Astrocyte of the hippocampus (primary cell): ENCODE measurements at regions not wholly inside any gene's neighbourhood (a gene's known extent, or its start where the extent isn't known, plus 50 kb on each side); places are given as distances from the start of the nearest gene placed in this dataset.

Experiments
- DNase-seq: peaks from one replicate; pipeline ENCODE4 v3.0.0; 2011; ENCODE audit warnings: low read depth, low spot score

DNA sequence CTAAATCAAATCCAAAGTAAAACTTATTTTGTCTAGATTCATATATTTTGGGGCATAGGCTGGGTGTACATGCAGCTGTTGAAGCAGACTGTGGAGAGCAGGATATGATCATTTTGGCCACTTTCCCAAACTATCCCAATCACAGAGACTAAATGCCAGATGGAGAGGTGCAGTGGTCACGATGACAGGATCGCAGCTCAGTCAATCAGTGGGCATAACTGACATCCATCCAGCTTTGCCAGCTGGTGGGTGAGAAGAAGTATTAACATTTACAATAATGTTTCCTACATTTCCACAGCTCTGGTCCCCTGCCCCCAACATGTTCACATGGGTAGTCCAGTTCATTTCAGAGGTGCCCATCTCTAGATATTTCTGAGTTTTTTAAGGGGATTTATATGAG is 255.5 kb upstream of the SESN3 start:
- peak; percentile 41 for DNase-seq

DNA sequence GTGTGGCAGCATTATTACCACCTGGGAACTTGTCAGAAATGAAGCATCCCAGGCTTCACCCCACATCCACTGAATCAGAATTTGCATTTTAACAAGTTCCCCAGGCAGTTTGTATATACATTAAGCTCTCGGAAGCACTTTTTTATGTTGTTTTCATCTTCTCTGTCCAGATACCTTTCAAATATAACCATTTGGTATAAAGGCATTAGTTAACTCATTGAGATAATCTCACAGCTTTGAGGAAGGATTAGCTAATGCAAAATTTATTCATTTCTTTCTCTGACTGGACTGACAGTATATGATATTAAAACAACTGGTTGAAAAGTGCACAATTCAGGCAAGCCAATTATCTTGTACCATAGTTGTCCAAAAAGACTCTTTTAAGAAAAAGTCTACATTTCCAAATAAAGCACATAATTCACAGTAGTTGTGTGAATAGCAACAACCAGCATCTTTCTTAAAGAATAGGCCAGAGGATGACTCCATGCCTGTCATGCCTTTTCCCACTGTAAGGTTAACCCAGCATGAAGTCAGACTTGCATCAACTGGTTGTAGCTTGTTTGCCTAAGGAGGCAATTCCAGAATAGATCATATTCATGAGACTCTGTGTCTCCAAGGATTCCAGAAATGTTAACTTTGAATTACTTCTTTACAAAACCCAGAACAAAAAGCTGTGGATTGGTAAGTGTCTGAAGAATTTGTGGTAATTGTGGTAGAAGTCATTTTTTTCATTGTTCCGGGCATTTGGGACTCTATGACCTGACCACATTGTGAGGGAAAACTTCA is 254.3 kb upstream of the SESN3 start:
- peak; percentile 93 for DNase-seq

DNA sequence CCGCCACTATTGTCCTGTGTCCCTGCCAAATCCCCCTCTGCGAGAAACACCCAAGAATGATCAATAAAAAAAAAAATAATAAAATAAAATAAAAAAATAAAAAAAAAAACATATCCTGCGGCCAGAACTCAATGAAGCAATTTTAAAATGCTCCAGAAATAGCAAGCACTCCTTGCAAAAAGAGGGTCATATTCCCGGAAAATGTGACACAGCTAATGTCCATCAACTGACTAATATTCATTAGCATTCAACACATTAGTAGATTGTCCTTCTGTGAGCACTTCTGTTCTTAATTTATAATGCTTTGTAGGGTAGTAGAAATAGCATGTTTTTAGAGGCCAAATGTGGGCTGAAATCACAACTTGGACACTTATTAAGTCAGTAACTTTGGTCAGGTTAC is 252.3 kb upstream of the SESN3 start:
- DNase-seq: peak; percentile 28

DNA sequence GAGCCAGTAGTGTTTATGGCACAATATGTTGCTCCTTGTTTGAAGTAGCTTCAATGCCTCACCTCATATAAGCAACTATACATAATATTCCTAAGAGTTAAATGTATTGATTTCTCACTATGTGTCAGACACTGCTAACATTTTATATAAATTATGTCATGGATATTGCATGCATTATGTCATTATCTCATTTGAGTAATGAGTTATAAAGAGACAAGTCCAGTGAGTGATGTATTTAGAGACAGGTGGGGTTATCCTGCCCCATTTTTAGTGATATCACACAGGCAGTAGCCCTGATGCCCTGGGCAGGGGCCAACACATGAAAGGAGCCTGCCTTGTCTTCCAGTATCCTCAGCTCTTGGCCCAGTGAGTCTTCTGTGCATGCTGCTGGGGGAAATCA is 247.0 kb upstream of the SESN3 start:
- no peak for DNase-seq

DNA sequence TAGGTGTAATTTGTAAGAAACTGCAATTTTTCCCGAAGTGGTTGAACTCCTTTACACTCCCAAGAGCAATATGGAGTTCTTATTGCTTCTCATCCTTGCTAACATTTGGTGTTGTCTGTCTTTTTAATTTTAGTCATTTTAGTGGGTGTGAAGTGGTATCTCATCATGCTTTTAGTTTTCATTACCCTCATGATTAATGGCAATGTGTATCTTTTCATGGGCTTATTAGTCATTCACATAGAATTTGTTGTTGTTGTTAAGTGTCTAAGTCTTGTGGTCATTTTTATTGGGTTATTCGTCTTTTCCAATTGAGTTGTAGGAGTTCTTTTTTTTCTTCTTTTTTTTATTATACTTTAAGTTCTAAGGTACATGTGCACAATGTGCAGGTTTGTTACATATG is 238.3 kb upstream of the SESN3 start:
- no peak for DNase-seq

DNA sequence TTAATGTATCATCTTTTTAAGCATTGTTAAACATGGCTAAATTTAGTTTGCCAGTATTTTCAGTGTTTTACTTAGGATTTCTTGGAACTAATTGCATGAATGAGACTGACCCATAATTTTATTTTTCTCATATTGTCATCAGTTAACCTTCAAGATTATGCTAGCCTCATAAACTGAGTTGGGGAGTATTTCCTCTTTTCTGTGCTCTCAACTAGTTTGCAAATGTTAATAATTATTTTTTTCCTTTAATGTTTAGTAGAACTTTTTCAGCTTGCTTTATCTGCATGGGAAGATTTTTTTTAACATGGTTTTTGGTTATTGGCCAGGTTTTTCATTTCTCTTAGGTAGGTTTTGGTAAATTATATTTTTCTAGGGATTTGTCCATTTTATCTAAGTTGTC is 235.4 kb upstream of the SESN3 start:
- DNase-seq: no peak

DNA sequence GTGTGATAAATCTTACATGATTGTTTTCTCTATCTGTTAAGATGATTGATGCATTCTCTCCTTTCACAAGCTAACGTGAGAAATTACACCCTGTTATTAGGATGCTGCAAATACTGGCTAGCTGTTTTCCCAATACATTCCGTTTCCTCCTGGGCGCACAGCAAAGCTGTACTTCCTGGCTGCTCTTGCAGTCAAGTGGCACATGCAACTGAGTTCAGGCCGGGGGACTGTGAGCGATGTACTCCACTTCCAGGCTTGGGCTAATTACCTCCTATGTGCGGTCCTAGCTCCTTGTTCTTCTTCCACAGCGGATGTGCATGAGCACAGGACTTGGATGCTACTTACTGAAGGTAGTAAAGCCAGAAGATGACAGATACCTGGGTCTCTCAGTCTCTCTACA is 234.9 kb upstream of the SESN3 start:
- no peak for DNase-seq

DNA sequence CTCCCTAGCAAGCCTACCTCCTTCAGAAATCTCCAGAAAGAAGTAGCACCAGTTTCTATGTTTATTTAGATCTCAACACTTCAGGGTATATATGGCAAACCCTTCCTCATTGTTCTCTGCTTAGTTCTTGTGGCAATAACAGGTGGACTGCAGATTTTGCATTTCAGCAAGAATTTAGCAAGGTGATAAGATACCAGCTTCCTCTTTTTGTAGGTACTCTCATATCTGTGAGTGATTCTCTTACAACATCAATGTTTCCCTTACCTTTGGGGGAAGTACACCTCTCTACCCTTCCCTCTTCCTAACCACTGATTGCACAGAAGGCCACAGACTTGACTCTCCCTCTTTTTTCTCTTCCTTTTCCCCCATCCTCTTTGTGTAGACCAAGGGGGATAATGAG is 230.9 kb upstream of the SESN3 start:
- no peak for DNase-seq

DNA sequence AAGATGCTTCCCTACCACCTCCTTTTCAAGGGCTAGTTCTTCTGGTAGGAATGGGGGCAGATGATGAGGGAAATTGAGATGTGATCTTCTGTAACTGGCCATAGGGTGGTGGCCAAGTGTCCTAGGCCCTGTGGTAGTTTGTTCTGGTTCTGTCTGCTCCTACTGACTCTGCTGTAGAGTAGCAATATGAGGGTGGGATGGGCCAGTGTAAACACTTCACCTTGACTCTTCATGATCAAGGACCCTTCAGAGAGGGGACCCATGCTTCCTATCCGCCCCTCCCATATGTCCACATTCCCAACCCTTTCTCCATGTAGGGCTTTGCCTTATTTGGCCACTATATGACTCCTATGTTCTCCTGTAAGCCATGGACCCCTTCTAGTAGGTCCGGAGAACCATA is 230.3 kb upstream of the SESN3 start:
- DNase-seq: no peak

DNA sequence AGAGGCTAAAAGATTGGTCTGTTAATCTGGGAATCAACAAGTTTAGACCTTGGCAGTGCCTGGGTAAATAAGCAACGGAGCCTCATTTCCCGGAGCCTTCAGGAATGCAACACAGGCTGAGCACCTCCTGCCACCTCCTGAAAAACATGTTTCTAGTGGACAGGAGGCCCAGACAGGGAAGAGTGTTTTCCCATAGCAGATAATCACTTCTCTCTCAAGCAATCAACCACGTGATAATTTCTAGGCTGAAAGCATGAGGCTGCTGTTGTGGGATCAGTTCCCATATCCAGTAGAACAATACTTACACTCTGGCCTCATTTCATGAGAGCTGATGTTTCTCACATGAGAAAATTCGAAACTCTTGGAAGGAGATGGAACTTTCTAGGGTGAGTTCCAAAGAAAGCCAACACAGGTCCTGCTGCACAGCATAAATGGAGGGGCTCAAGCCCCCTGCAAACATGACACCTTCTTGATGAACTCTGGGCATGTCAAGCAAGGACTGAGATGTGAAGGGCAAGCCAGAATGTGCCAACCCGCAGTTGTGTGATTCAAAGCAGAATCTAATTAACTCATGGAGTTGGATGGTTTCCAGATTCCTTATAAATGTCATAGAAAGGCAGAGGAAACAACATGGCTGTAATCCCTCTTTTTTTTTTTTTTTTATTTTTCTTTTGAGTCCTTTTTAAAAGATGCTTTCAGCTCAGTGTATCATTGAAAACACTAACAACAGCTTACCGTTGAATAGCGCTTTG is 228.5 kb upstream of the SESN3 start:
- peak; percentile 83 for DNase-seq

DNA sequence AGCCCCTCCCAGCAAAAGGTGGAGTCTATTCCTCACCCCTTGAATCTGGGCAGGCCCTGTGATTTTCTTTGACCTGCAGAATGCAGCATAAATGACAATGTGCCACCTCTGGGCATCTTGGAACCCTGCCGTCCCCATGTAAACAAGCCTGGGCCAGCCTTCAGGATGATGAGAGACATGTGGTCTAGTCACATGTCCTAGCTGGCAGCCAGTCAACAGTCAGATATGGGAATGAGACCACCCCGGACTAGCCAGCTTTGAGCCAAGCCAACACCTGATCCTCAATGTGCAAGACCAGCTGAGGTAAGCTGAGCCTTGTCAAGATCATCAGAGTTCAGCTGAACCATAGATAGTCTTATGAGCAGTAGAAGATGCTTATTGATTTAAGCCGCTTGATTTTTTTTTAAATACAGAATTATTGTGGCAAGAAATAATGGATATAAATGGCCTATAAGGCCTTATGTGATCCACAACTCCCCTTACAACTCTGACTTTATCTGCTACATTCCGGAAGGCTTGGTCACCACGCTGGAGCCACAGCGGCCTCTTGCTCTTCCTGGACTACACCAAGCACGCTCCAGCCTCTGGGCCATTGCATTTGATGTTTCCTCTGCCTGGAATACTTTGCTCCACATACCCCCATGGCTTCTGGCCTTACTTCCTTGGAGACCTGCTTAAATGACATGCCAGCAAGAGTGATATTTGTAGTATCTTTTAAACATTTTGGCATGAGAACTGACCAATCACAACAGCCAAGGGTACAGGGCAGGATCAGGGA is 225.9 kb upstream of the SESN3 start:
- no peak for DNase-seq

DNA sequence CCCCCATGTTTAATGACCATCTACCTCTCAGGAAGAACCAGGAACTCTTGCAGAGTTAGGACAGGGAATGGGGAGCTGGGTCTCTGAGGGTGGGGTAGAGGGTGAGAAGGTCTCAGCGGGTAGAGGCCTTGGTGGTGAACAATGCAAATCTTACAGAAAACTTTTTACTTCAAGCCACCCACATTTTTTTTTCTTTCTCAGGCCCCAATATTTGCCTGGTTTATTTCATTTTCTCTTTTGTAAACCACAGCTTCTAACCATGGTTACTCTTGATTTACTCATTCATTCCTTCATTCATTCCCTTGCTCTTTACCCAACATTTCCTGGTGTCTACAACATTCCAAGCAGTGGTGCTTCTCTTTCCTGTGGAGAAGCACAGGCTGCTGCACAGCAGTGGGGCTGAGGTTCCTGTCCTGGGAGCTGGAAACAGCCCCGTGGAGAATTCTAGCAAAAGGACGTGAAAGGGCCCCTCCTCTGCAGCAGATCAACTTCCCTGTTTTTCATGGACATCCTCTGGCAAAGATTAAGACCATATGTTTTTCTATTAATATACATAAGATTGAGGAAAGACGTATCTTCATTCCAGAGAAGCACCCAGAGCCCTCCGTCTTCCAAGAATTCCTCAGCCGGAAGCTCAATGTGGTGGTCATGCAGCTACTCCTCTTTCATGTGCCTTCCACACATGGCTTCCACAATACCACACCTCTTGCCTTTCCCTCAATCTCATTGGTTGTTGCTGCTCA is 224.4 kb upstream of the SESN3 start:
- no peak for DNase-seq

DNA sequence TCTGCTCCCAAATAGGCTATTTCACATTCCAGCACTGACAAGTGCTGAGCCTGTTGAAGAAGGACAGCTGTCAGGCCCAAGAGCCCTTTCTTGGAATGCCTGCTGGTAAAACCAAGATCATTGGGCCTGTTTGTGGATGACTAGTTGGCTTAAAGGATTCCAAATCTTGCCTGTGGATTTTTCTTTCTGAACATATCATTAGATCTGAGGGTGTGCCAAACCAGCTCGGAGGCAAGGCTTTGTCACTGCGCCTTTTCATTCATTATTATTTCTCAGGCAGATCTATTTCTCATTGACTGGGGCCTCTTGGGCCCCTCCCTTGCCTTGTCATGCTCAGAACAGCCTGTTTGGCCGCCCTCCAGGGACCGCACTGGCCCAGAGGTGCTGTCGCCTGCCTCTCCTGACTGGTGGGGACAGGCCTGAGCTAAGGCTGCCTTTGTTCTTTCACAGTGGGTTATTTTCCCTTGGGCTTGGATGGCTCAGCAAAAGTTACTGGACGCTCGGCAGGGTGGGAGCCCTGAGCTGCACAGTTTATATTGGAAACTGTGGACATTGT is 222.7 kb upstream of the SESN3 start:
- DNase-seq: peak; percentile 92

DNA sequence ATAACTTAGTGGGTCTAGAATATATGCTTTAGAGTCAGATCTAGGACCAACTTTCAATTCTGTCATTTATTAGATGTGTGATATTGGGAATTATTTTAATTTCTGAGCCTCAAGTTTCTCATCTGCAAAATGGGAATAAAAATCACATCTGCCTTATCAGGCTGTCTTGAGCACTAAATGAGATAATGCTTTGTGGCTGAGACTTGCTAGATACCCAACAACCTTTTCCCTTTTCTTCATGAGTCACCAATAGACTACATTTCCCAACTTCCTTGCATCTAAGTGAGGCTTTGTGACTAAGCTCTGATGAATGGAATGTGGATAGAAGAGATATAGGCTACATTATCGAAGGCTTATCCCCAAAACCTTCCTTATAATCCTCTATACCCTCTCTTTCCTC is 220.7 kb upstream of the SESN3 start:
- DNase-seq: no peak

DNA sequence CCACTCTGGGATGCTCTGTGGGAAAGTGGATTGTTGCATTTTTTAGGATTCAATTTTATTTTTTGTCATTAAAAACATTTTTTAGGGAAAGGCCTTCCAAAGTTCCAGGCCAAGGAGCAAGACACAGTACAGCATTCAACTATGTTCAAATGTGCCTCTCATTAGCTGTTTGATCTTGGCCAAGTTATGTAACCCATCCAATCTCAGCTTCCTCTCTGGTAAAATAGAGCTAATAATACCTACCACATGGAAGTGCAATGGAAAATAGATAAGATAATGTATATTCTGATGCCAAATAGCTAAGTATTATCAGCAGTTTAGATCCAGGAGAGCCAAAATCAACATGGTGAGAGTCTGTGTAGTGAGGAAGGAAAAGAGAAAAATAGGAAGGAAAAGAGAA is 220.3 kb upstream of the SESN3 start:
- DNase-seq: no peak

DNA sequence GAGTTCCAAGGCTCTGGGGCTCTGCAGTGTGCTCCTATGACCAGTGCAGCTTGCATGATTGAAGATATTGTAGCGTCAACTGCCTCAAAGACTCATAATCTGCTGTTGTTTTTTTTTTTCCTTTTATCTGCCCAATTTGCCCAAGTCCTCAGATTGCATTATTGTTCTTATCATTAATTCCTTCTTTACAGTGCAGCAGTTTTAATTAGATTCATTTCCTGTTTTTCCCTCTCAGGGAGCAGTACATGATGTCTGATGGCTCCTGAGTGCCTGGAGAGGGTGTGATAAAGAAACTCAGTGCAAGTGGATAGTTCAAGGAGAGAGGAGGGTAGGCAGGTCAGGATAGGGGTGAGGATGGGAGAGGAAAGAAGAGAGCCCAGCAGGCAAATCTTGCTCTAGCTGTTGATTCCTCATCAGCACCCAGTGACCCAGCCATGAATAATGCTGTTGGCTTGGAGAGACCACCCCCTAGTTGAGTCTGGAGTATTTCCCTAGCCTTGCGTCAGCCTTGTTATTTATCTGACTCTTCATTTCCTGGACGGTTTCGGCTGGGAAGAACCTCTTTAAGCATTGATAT is 219.6 kb upstream of the SESN3 start:
- no peak for DNase-seq

DNA sequence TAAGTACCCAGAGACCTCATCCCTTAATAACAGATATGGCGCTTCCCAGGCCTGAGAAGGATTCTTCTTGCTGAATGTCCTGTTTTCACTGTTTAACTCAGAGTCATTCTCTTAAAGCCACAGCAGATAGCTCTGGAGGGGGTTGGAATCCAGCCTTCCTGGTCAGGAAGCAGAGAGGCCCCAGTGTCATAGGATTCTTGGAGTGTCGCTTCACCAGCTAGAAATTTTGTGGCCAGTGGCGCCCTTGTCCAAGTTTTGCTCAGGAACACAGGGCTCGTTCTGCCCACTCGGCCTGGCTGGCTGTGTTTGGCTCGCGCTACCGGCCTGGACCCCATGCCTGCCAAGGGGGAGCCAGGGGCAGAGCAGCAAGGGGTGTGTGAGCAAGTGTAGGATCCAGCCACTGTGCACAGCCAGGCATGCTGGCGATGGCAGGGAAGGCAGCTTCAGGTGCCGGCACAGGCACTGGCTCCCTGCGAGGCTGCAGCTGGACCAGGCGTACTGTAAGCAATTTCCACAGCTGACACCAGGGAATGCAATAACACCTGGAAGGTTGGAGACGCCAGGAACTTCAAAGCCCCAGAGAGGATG is 214.8 kb upstream of the SESN3 start:
- no peak for DNase-seq

DNA sequence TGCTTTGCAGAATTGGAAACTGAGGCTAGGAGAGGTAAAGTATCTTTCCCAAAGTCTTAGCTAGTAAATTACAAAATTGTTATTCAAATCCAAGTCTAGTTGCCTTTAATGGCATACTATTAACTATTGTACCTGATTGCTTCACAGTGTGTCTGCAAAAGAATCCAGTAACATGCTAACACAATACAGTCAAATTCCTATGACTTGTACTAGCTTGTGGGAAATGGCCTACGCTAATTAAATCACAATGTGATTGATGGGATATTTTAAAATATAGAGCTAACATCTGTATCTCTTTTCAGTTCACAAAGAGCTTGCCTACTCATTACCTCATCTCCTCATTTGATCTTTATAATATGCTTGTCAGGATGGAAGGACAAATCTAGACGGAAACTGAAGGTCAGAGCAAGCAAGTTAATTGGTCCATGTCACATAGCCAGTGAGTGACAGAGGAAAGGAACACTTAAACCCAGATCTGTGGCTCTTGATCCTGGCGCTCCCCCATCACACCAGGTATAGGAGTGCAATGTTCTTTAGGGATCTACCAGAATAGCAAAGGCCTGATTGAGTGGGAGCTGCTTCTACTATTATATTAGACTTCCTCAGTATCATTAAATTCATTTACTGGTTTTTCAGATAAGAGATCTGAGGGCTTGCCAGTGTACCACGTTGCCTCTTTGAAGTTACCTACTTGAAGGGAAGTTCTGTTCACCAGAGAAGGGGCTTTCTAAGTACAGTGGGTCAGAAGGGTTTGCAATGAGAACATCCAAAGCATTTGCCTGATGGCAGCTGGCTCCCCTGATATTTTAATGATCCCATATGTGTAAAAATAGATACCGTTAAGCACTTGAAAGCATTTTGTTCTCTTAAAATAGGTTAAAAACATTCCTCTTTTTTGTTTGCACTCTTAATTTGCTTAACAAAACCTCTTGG is 213.6 kb upstream of the SESN3 start:
- DNase-seq: no peak

DNA sequence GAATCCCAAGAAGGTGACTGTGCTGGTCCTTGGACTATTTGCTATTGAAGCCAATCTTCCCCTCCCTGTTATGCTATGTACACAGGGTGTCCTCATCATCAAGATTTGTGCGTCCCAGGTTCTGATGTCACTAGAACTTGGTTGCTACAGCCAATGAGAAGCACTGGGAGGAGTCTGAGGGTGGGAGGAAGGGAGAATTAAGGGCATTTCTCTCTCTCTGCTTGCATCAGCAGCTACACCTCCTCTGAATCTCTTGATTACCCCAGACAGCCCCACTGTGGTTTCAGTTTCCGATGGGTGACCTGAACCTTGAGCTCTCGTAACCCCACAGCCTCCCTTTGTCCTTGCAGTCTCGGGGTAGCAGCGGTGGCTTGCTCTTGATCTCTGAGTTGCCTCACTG is 212.4 kb upstream of the SESN3 start:
- DNase-seq: no peak
